Fibroblast of lung (primary cell): ENCODE measurements at regions not wholly inside any gene's neighbourhood (a gene's known extent, or its start where the extent isn't known, plus 50 kb on each side); places are given as distances from the start of the nearest gene placed in this dataset.

ENCODE experiments used
- EZH2 ChIP-seq: IDR thresholded peaks from 2 replicates; pipeline ENCODE4 v1.5.1; 2012; ENCODE audit warnings: low read length, control low read depth, mild to moderate bottlenecking; ENCODE audit errors: missing control alignments
- TF ChIP-seq, protein P1 (sequence below), 2 donors: IDR thresholded peaks in 1 of 2; conservative IDR thresholded peaks in 1 of 2; 1 replicate in 1 of 2; 2 replicates in 1 of 2; pipeline ENCODE4 v1.5.1; 2011 to 2012; ENCODE audit warnings: low read length in 2 of 2, control low read depth in 1 of 2, inconsistent platforms in 1 of 2, low read depth in 1 of 2, mild to moderate bottlenecking in 1 of 2

DNA sequence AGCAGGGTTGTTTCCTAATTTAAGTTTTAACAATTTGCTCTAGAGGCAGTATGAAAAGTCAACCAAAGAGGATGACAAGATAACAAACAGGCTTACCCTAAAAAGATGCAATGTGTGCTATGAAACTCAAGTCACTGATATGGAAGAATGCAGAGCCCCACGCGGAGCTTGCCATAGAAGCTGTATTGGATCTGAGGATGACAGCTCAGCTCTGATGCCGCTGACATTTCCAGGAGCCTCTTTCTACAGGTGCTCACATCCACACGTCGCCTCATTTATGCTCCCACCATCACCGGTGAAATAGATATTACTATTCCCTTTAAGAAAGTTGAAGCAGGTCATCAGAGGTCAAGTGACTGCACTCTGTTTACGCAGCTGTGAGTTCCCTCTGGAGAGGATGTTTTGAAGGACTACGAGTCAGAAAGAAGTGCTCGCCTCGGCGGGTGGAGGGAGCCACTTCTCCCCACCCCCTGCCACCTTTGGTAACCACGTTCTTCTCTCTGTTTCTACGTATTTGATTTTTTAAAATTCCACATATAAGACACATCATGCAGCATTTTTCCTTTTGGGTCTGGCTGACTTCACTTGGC lies 275.4 kb downstream of the GLRX3 start:
- TF ChIP-seq, protein P1, sequence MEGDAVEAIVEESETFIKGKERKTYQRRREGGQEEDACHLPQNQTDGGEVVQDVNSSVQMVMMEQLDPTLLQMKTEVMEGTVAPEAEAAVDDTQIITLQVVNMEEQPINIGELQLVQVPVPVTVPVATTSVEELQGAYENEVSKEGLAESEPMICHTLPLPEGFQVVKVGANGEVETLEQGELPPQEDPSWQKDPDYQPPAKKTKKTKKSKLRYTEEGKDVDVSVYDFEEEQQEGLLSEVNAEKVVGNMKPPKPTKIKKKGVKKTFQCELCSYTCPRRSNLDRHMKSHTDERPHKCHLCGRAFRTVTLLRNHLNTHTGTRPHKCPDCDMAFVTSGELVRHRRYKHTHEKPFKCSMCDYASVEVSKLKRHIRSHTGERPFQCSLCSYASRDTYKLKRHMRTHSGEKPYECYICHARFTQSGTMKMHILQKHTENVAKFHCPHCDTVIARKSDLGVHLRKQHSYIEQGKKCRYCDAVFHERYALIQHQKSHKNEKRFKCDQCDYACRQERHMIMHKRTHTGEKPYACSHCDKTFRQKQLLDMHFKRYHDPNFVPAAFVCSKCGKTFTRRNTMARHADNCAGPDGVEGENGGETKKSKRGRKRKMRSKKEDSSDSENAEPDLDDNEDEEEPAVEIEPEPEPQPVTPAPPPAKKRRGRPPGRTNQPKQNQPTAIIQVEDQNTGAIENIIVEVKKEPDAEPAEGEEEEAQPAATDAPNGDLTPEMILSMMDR (conservative IDR thresholded peaks at IDR 0.05 in 1 of 2, IDR thresholded peaks at IDR 0.05 in 1 of 2; ENCODE audit: low read depth in 1 of 2, low read length in 2 of 2) = no peak
- TF ChIP-seq EZH2 = no peak
